Lower leg skin (tissue), 4 donors: ENCODE measurements at regions not wholly inside any gene's neighbourhood (a gene's known extent, or its start where the extent isn't known, plus 50 kb on each side); places are given as distances from the start of the nearest gene placed in this dataset.

Experiments
- DNase-seq, 2 donors: peaks; one replicate each; pipeline ENCODE4 v3.0.0-alpha.2; 2019; ENCODE audit warnings: low spot score in 2 of 2
- H3K4me3 ChIP-seq: fragments of 200-600 bp; sonication (generic); 2 replicates; pipeline ENCODE4 v1.5.1; 2017; ENCODE audit warnings: mild to moderate bottlenecking, low read depth; ENCODE audit not compliant: poor library complexity, severe bottlenecking
- CTCF ChIP-seq, 3 donors: fragments of 450-650 bp; IDR thresholded peaks; one replicate each; pipeline ENCODE4 v1.5.1; 2016; ENCODE audit warnings: antibody characterized with exemption in 3 of 3, mild to moderate bottlenecking in 3 of 3, moderate library complexity in 2 of 3
- POLR2A ChIP-seq, 2 donors: fragments of 450-650 bp; IDR thresholded peaks; one replicate each; pipeline ENCODE4 v1.6.1; 2016 to 2017; ENCODE audit warnings: antibody characterized with exemption in 2 of 2, mild to moderate bottlenecking in 1 of 2, moderate library complexity in 1 of 2
- WGBS, 2 donors: methylation state at CpG; one replicate each; pipeline ENCODE4 v1.1.5; 2018; 5-methylcytosine and 5-hydroxymethylcytosine counted together
- intact Hi-C: fragments of 100-400 bp; cut with DNase I; formaldehyde crosslinking; loops from one replicate; pipeline ENCODE4 v1.15.0; 2023; ENCODE audit warnings: low total_unique reads

- TF ChIP-seq CTCF (IDR thresholded peaks at IDR 0.05) = no peak
- no peak for TF ChIP-seq POLR2A (IDR thresholded peaks at IDR 0.05)
- DNase-seq = no peak
- WGBS, 2 donors = 66 to 68% methylated on average over 5 of the region's 5 CpGs
- intact Hi-C loops = no loop called here
- no peak overlapping the region for H3K4me3 ChIP-seq
Observed at GRCh38 chr19:29467824-29468401, 57.9 kb upstream of the VSTM2B start.

GRCh38 chr19:29475469-29475868, 50.3 kb upstream of the VSTM2B start:
- no peak overlapping the region for H3K4me3 ChIP-seq
- intact Hi-C loops = no loop called here
- no peak for DNase-seq
- 77 to 83% methylated on average over 12 of the region's 12 CpGs for WGBS, 2 donors
- TF ChIP-seq CTCF (IDR thresholded peaks at IDR 0.05) (no peak), POLR2A (IDR thresholded peaks at IDR 0.05) (no peak)
